Heart left ventricle (tissue), 16 donors: ENCODE measurements at regions not wholly inside any gene's neighbourhood (a gene's known extent, or its start where the extent isn't known, plus 50 kb on each side); places are given as distances from the start of the nearest gene placed in this dataset.
A peak's percentile ranks its signal among the peaks of the same experiment; 100 is the strongest.

Source experiments
- ATAC-seq, 4 donors: fragments of 200-7000 bp; cut with Tn5 transposase; one replicate each; pipeline ENCODE4 v1.9.1; 2020 to 2022; ENCODE audit warnings: moderate library complexity in 4 of 4, mild to moderate bottlenecking in 3 of 4, moderate number of reproducible peaks in 1 of 4
- DNase-seq, 5 donors: peaks; one replicate each; pipeline ENCODE4 v3.0.0-alpha.2; 2020
- H3K27ac ChIP-seq, 12 donors: fragments of 200-600 bp; sonication (generic) in 4 of 12; one replicate each; pipeline versions ENCODE4 v1.5.0 to v1.8.0; 2016 to 2022; ENCODE audit warnings: mild to moderate bottlenecking in 2 of 12
- H3K27me3 ChIP-seq, 9 donors: fragments of 200-600 bp; sonication (generic) in 2 of 9; one replicate each; pipeline versions ENCODE4 v1.5.1 to v1.8.0; 2016 to 2022; ENCODE audit warnings: mild to moderate bottlenecking in 3 of 9
- H3K36me3 ChIP-seq, 9 donors: fragments of 200-600 bp; sonication (generic) in 2 of 9; one replicate each; pipeline versions ENCODE4 v1.5.0 to v1.8.0; 2018 to 2022; ENCODE audit warnings: mild to moderate bottlenecking in 2 of 9
- H3K4me1 ChIP-seq, 12 donors: fragments of 200-600 bp; sonication (generic) in 4 of 12; one replicate each; pipeline versions ENCODE4 v1.5.0 to v1.8.0; 2016 to 2022; ENCODE audit warnings: mild to moderate bottlenecking in 3 of 12
- H3K4me3 ChIP-seq, 12 donors: fragments of 200-600 bp; sonication (generic) in 4 of 12; one replicate each; pipeline versions ENCODE4 v1.5.0 to v1.8.0; 2017 to 2022; ENCODE audit warnings: mild to moderate bottlenecking in 9 of 12, moderate library complexity in 4 of 12
- H3K9me3 ChIP-seq, 12 donors: fragments of 200-600 bp; sonication (generic) in 4 of 12; one replicate each; pipeline versions ENCODE4 v1.5.0 to v1.8.0; 2016 to 2022; ENCODE audit warnings: mild to moderate bottlenecking in 1 of 12
- POLR2A ChIP-seq, 2 donors: fragments of 450-650 bp; IDR thresholded peaks; one replicate each; pipeline ENCODE4 v1.6.1; 2017; ENCODE audit warnings: antibody characterized with exemption in 2 of 2, mild to moderate bottlenecking in 2 of 2, moderate library complexity in 2 of 2
- WGBS, 4 donors: extraction: QIAGEN DNeasy Blood & Tissue Kit in 2 of 4; methylation state at CpG; one replicate each; pipeline versions ENCODE4 v1.1.5 to v1.1.7; 2013 to 2018; 5-methylcytosine and 5-hydroxymethylcytosine counted together
- intact Hi-C, 10 donors: fragments of 100-400 bp; cut with DNase I; formaldehyde crosslinking; loops; one replicate each; pipeline versions ENCODE4 v1.11.1 to v1.14.2; 2022
- TF ChIP-seq, protein P1 (sequence below), 12 donors: fragments of 200-600 bp; sonication (generic) in 4 of 12; IDR thresholded peaks; one replicate each; pipeline versions ENCODE4 v1.5.0 to v1.8.0; 2018 to 2022; ENCODE audit warnings: antibody characterized with exemption in 12 of 12, mild to moderate bottlenecking in 5 of 12
- donor health status: ischemic (EF 13 %, LVEDD 7.1; RV severe dilation, severe dysfunction).
- donor health status: healthy with polysubstance abuse.
- donor health status: DM: no; HTN: yes; CAD: no.
- donor health status: DM: no; HTN: no; CAD: no.
- donor health status: ischemic (EF 25% LVEDD 6.9; RV normal size, moderate dysfunction).
- donor health status: ischemic (EF 25% LVEDD 5.7; RV mildly dilated, moderate dysfunction).
- donor health status: healthy.
- donor health status: DM: yes; HTN: yes; CAD: no.
- donor health status: ischemic (EF 35%, LVEDD 5.7; RV mildly dilated, moderate dysfunction).
- donor health status: nonischemic (EF 11% LVEDD 7.7; RV severe dilation, severe dysfunction).
- donor health status: DM: yes; HTN: yes; CAD: no.
- donor health status: PGD.
- donor health status: ischemic (EF 29% LVEDD 5.4; RV normal size, mild dysfunction).
- donor health status: nonischemic (EF 23%, LVEDD 6.1; RV moderate dilation, normal function).

DNA sequence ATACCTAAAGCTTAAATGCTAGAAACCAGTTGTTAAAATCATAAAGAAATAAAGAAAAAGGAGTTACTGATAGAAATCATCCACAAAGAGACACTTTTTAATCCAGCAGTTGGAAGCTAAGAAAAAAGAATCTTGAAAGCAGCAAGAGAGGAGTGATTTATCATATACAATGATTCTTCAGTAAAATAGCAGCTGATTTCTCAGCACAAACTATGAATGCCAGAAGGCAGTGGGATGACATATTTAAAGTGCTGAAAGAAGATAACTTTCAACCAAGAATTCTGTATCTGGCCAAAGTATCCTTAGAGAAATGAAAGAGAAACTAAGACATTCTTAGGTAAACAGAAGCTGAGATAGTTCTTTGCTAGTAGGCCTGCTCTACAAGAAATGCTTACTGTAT is 366.0 kb downstream of the HTR1A start:
- H3K4me1 ChIP-seq: no peaks in the 10 kb centered on the region
- H3K27ac ChIP-seq: no peak overlapping the region
- DNase-seq (no peak), ATAC-seq (no peak)
- no peaks in the 10 kb centered on the region for H3K27me3 ChIP-seq
- no peaks in the 10 kb centered on the region for H3K36me3 ChIP-seq
- TF ChIP-seq, protein P1, sequence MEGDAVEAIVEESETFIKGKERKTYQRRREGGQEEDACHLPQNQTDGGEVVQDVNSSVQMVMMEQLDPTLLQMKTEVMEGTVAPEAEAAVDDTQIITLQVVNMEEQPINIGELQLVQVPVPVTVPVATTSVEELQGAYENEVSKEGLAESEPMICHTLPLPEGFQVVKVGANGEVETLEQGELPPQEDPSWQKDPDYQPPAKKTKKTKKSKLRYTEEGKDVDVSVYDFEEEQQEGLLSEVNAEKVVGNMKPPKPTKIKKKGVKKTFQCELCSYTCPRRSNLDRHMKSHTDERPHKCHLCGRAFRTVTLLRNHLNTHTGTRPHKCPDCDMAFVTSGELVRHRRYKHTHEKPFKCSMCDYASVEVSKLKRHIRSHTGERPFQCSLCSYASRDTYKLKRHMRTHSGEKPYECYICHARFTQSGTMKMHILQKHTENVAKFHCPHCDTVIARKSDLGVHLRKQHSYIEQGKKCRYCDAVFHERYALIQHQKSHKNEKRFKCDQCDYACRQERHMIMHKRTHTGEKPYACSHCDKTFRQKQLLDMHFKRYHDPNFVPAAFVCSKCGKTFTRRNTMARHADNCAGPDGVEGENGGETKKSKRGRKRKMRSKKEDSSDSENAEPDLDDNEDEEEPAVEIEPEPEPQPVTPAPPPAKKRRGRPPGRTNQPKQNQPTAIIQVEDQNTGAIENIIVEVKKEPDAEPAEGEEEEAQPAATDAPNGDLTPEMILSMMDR (IDR thresholded peaks at IDR 0.05): no peak
- no peak for TF ChIP-seq POLR2A (IDR thresholded peaks at IDR 0.05)
- H3K9me3 ChIP-seq: peaks cover 0 to 20% (median 11%) of the 10 kb centered on the region in 12 donors
- intact Hi-C loops: no loop called here
- H3K4me3 ChIP-seq: no peak overlapping the region

DNA sequence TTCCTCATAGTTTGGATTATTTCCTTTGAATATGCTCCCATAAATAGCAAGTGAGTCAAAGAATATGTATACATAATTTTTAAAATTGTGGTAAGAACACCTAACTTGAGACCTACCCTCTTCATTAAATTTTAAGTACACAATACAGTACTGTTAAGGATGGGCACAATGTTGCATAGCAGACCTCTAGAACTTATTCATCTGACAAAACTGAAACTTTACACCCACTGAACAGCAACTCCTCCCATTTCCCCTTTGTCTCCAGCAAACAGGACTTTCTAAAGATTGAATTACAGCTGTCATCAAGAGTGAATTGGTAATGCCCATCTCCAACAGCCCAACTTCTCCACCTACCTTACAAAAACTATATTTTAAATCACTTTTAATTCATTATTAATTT is 388.9 kb downstream of the HTR1A start:
- no peaks in the 10 kb centered on the region for H3K27me3 ChIP-seq
- no peak overlapping the region for H3K4me3 ChIP-seq
- no peaks in the 10 kb centered on the region for H3K36me3 ChIP-seq
- H3K27ac ChIP-seq: peak overlapping the region in 2 of 12 donors; percentile 15 to 33
- H3K4me1 ChIP-seq: no peaks in the 10 kb centered on the region
- TF ChIP-seq, protein P1 (IDR thresholded peaks at IDR 0.05): no peak
- TF ChIP-seq POLR2A (IDR thresholded peaks at IDR 0.05): no peak
- peaks cover 0 to 4% (median 0%) of the 10 kb centered on the region in 12 donors for H3K9me3 ChIP-seq
- no peak for ATAC-seq
- intact Hi-C loops: no loop called here
- DNase-seq: no peak

DNA sequence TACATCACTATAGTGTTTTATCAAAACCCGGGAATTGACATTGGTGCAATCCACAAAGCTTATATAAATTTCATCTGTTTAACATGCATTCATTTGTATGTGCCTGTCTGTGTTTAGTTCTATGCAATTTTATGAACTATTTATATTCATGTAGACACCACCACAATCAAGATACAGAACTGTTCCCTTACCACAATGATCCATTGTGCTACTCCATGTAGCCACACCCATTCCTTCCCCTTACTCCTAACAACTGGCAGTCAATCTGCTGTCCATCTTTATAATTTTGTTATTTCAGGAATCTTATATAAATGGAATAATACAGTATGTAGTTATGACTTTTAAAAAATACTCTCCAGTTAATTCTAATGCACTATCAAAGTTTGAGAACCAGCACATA is 389.5 kb downstream of the HTR1A start:
- Histone ChIP-seq H3K36me3 (no peaks in the 10 kb centered on the region), H3K4me1 (no peaks in the 10 kb centered on the region), H3K9me3 (peaks cover 0 to 4% (median 0%) of the 10 kb centered on the region in 12 donors), H3K27ac (peak overlapping the region in 2 of 12 donors; percentile 15 to 34), H3K4me3 (no peak overlapping the region), H3K27me3 (no peaks in the 10 kb centered on the region)
- ATAC-seq (peak in 1 of 4 donors; percentile 47), DNase-seq (no peak)
- 66 to 75% (median 69%) methylated on average over 1 of the region's 1 CpG for WGBS, 4 donors
- intact Hi-C loops: no loop called here
- TF ChIP-seq POLR2A (IDR thresholded peaks at IDR 0.05): no peak

DNA sequence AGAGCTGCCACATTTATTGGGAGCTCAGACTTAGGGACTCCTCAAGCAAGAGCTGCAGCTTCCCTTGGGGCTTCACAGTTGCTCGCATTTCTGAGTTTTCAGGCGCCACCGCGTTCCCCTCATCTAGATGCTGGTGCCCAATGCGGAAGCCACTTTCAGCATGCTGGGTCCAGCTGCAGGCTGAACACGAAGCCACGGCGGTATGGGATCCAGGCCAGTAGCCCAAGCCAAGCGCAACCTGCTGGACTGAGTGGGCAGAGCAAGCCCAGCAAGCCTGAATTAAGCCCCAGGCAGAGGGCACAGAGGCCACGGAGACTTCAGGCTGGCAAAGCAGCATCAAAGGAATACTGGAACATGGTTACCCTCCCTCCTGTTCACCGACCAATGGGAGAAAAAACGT is 391.5 kb downstream of the HTR1A start:
- H3K27me3 ChIP-seq: no peaks in the 10 kb centered on the region
- no peak overlapping the region for H3K4me3 ChIP-seq
- H3K27ac ChIP-seq: no peak overlapping the region
- DNase-seq (peak in 1 of 5 donors; percentile 36), ATAC-seq (no peak)
- WGBS, 4 donors: 84 to 95% (median 91%) methylated on average over 12 of the region's 12 CpGs
- no peaks in the 10 kb centered on the region for H3K4me1 ChIP-seq
- intact Hi-C loops: no loop called here
- TF ChIP-seq, protein P1 (IDR thresholded peaks at IDR 0.05): no peak
- TF ChIP-seq POLR2A (IDR thresholded peaks at IDR 0.05): no peak
- H3K36me3 ChIP-seq: no peaks in the 10 kb centered on the region
- peaks cover 0 to 4% (median 0%) of the 10 kb centered on the region in 12 donors for H3K9me3 ChIP-seq

DNA sequence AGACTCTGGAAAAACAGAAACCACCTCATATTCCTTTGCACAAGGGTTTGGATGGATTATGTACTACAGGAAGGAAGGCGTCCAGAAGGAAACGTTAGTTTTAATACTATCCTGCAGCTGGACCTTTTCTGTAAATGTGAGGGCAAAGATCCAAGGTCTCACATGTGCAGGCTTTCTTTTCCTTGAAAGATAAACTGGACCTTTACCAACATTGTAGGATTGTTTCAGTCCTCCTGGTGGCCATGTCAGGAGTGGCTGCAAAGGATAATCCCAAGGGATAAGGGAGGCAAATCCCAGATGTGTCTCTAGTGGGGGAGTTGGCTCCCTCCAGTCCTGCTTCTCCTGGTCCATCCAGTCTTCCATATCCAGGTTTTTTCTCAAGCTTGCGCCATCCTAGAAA is 397.5 kb downstream of the HTR1A start:
- ATAC-seq: no peak
- Histone ChIP-seq H3K4me3 (no peak overlapping the region), H3K9me3 (peaks cover 0 to 28% (median 14%) of the 10 kb centered on the region in 12 donors), H3K4me1 (no peaks in the 10 kb centered on the region), H3K36me3 (no peaks in the 10 kb centered on the region), H3K27ac (no peak overlapping the region), H3K27me3 (no peaks in the 10 kb centered on the region)
- DNase-seq: no peak
- no peak for TF ChIP-seq POLR2A (IDR thresholded peaks at IDR 0.05)
- TF ChIP-seq, protein P1 (IDR thresholded peaks at IDR 0.05): peak in 1 of 12 donors; percentile 11
- intact Hi-C loops: no loop called here
- 51 to 66% (median 58%) methylated on average over 3 of the region's 3 CpGs for WGBS, 4 donors
